ENCODE measurements at regions not wholly inside any gene's neighbourhood (a gene's known extent, or its start where the extent isn't known, plus 50 kb on each side); places are given as distances from the start of the nearest gene placed in this dataset.

DNA sequence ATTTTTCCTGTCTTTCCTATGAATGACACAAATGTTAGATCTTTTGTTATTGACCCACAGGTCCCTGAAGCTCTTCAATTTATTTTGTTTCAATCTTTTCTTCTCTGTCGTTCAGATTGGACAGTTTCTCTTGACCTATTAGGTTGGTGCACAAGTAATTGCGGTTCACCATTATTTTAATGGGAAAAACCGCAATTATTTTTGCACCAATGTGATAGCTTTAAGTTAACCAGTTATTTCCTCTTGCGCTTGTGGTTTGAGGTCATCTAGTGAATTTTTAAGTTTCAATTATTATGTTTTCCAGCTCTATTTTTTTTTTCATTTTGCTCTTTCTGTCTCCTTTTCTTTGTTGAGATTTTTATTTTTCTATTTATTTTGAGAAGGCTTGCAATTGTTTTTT is 399.2 kb downstream of the INHBA start:
- Histone ChIP-seq H3K27me3 (replicated peaks; ENCODE audit: insufficient read depth) (no peaks in the 10 kb centered on the region), H3K27ac (no peak overlapping the region), H3K36me3 (no peaks in the 10 kb centered on the region), H3K4me1 (replicated peaks) (no peaks in the 10 kb centered on the region), H3K4me3 (no peak overlapping the region), H3K9me3 (no peaks in the 10 kb centered on the region)
- no peak for TF ChIP-seq POLR2A (IDR thresholded peaks at IDR 0.05)
- no peak for TF ChIP-seq POLR2AphosphoS5 (IDR thresholded peaks at IDR 0.05)
- TF ChIP-seq, protein P1, sequence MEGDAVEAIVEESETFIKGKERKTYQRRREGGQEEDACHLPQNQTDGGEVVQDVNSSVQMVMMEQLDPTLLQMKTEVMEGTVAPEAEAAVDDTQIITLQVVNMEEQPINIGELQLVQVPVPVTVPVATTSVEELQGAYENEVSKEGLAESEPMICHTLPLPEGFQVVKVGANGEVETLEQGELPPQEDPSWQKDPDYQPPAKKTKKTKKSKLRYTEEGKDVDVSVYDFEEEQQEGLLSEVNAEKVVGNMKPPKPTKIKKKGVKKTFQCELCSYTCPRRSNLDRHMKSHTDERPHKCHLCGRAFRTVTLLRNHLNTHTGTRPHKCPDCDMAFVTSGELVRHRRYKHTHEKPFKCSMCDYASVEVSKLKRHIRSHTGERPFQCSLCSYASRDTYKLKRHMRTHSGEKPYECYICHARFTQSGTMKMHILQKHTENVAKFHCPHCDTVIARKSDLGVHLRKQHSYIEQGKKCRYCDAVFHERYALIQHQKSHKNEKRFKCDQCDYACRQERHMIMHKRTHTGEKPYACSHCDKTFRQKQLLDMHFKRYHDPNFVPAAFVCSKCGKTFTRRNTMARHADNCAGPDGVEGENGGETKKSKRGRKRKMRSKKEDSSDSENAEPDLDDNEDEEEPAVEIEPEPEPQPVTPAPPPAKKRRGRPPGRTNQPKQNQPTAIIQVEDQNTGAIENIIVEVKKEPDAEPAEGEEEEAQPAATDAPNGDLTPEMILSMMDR (IDR thresholded peaks at IDR 0.05): no peak
- no peak for DNase-seq (ENCODE audit: low spot score)
- intact Hi-C loops (cut with DNase I): no loop called here
- WGBS: 97% methylated on average over 4 of the region's 4 CpGs

DNA sequence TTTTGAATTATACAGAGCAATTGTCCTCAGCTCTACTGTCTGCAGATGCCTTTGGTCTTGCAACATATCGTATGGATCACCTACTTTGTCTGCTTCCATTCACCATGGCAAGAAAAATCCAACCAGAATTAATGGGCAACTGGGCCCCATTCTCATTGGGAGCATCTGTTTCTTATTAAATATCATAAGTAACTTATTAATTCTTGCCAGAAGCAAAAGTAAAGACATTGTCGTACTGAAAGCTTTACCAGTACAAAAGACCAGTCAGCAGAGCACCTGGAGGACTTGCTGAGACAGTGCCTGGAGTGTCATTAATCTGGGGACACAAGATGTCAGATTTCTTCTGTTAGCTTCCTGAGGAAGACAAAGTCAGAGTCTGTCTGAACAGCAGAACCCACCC is 404.5 kb downstream of the INHBA start:
- intact Hi-C loops (cut with DNase I): no loop called here
- Histone ChIP-seq H3K27me3 (replicated peaks; ENCODE audit: insufficient read depth) (no peaks in the 10 kb centered on the region), H3K4me1 (replicated peaks) (no peaks in the 10 kb centered on the region), H3K9me3 (no peaks in the 10 kb centered on the region), H3K27ac (no peak overlapping the region), H3K4me3 (no peak overlapping the region), H3K36me3 (no peaks in the 10 kb centered on the region)
- DNase-seq (ENCODE audit: low spot score): no peak
- no peak for TF ChIP-seq POLR2AphosphoS5 (IDR thresholded peaks at IDR 0.05)
- TF ChIP-seq, protein P1 (IDR thresholded peaks at IDR 0.05): no peak
- TF ChIP-seq POLR2A (IDR thresholded peaks at IDR 0.05): no peak
- WGBS: 60% methylated on average over 2 of the region's 2 CpGs

DNA sequence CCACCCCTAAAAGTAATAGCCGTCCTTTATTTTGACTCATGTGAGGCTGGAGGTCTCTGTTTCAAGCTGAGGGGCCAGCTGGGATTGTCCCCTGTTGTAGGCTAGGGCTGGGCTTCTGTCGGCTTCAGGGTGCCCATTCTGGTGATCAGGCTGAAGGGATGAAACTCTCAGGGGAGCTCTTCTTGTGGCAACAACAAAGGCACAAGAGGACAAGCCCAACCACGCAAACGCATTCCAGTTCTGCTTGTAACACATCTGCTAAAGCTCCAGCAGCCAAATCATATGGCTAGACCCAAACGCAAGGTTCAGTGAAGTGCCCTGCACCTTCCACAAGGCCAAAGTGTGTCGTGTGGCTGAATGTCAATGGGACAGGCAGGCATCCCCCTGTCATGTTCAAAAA is 405.7 kb downstream of the INHBA start:
- 69% methylated on average over 6 of the region's 6 CpGs for WGBS
- H3K27ac ChIP-seq: no peak overlapping the region
- DNase-seq (ENCODE audit: low spot score): no peak
- TF ChIP-seq, protein P1 (IDR thresholded peaks at IDR 0.05): no peak
- TF ChIP-seq POLR2AphosphoS5 (IDR thresholded peaks at IDR 0.05): no peak
- TF ChIP-seq POLR2A (IDR thresholded peaks at IDR 0.05): no peak
- no peak overlapping the region for H3K4me3 ChIP-seq
- H3K9me3 ChIP-seq: no peaks in the 10 kb centered on the region
- no peaks in the 10 kb centered on the region for H3K27me3 ChIP-seq (replicated peaks; ENCODE audit: insufficient read depth)
- no peaks in the 10 kb centered on the region for H3K36me3 ChIP-seq
- H3K4me1 ChIP-seq (replicated peaks): no peaks in the 10 kb centered on the region
- intact Hi-C loops (cut with DNase I): no loop called here

DNA sequence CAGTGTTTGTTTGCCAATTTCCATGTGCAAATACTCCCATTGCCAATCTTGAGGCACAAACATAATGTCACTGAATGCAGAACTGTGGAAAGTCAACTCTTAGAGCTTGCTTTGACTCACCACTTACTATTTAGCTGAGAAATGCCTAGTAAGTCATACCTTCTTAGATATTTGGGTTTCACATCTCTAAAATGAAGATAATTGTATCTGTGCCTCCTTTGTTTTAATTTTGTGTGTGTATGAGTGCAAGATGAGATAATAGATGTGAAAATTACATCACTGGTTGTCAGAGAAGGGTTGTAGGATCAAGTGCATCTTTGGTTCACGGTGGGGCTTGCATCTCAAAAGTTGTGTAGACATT is 407.5 kb downstream of the INHBA start:
- intact Hi-C loops (cut with DNase I): no loop called here
- no peaks in the 10 kb centered on the region for H3K4me1 ChIP-seq (replicated peaks)
- TF ChIP-seq POLR2A (IDR thresholded peaks at IDR 0.05) (no peak), POLR2AphosphoS5 (IDR thresholded peaks at IDR 0.05) (no peak)
- TF ChIP-seq, protein P1 (IDR thresholded peaks at IDR 0.05): no peak
- 93% methylated on average over 1 of the region's 1 CpG for WGBS
- no peak overlapping the region for H3K4me3 ChIP-seq
- no peaks in the 10 kb centered on the region for H3K36me3 ChIP-seq
- no peak for DNase-seq (ENCODE audit: low spot score)
- H3K9me3 ChIP-seq: no peaks in the 10 kb centered on the region
- H3K27me3 ChIP-seq (replicated peaks; ENCODE audit: insufficient read depth): no peaks in the 10 kb centered on the region
- no peak overlapping the region for H3K27ac ChIP-seq

DNA sequence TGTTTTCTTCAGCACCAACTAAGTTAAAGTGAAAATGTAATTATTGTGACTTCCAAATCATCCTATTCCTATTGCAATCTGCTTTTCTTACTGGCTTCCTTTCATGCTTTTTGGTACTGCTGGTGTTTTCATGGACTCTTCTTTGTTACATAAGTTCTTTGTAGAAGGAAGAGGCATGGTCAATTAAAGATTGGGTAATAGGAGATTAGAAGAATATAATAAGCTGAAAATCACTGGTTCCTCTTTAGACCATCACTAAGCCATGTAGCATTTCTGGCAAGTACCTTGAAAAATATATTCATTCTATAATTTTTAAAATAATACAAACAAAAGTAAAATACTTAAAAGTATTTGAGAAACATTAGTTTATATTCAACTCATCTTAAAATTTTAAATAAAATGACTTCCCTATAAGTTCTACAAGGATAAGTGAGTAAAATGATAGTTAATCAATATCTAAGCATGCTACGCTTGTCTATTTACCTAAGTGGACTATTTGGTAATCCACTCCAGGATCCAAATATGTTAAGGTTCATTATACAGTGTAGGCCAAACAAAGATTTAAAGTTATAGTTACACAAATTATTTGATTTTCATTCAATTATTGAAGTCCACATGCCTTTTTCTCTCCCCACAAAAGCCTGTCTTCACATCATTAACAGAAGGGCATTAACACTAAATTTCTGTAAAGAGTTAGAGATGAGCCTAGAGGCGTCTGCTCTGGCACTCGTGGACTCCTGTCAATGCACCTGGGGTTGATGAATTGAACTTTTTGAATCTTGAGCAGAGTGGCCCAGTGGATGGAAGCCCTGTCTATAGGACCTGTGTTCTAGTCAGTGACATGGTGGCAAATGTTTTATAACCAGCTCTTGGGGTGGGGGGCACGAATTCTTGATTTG is 408.1 kb downstream of the INHBA start:
- TF ChIP-seq, protein P1 (IDR thresholded peaks at IDR 0.05): no peak
- no peak for TF ChIP-seq POLR2A (IDR thresholded peaks at IDR 0.05)
- no peak for TF ChIP-seq POLR2AphosphoS5 (IDR thresholded peaks at IDR 0.05)
- intact Hi-C loops (cut with DNase I): no loop called here
- Histone ChIP-seq H3K4me1 (replicated peaks) (no peaks in the 10 kb centered on the region), H3K27me3 (replicated peaks; ENCODE audit: insufficient read depth) (no peaks in the 10 kb centered on the region), H3K27ac (no peak overlapping the region), H3K9me3 (no peaks in the 10 kb centered on the region), H3K36me3 (no peaks in the 10 kb centered on the region), H3K4me3 (no peak overlapping the region)
- 78% methylated on average over 4 of the region's 4 CpGs for WGBS
- no peak for DNase-seq (ENCODE audit: low spot score)
